ENCODE measurements at regions not wholly inside any gene's neighbourhood (a gene's known extent, or its start where the extent isn't known, plus 50 kb on each side); places are given as distances from the start of the nearest gene placed in this dataset.

GRCh38 chr4:126221717-126222340, 907.1 kb downstream of the FAT4 start:
- no peak for DNase-seq (ENCODE audit: low read depth, low spot score)
- TF ChIP-seq CTCF (conservative IDR thresholded peaks at IDR 0.05), result no peak
- H3K4me1 Mint-ChIP-seq, result peaks cover 3% of the 10 kb centered on the region
- H3K9me3 Mint-ChIP-seq, result peaks cover 3% of the 10 kb centered on the region
- H3K27me3 Mint-ChIP-seq (ENCODE audit: low read depth), result no peaks in the 10 kb centered on the region
- H3K4me3 Mint-ChIP-seq, result no peak overlapping the region
- H3K27ac Mint-ChIP-seq (ENCODE audit: unreplicated experiment), result no peak overlapping the region
- H3K36me3 Mint-ChIP-seq (ENCODE audit: low read depth), result no peaks in the 10 kb centered on the region

DNA sequence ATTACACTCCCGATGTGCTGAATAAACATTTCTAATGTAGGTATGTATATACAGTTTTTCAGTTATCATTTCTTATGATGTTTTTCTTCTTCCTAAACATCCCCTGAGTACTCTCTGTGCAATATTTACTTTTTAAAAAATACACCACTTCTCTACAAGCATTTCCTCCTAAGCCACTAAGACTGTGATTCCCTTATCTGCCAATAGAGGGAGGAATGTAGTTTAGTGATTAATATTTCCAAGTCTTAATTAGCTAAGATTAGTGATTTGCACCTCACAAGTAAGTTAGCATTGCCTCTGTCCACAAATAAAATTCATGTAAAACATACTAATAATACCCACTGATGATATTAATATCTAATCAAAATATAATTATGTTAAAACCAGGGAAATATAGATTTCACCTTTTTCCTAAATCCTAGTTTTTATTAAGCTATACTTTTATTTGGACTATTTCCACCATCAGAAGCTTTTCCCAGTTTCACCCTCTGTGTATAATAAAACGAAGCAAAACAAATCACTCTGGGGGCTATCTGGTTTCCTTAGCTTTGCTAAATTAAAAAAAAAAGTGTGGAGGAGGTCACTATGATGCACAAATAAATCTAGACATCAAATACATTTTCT, 909.1 kb downstream of the FAT4 start:
- TF ChIP-seq CTCF (conservative IDR thresholded peaks at IDR 0.05), result peak; percentile 75
- peaks cover 3% of the 10 kb centered on the region for H3K9me3 Mint-ChIP-seq

DNA sequence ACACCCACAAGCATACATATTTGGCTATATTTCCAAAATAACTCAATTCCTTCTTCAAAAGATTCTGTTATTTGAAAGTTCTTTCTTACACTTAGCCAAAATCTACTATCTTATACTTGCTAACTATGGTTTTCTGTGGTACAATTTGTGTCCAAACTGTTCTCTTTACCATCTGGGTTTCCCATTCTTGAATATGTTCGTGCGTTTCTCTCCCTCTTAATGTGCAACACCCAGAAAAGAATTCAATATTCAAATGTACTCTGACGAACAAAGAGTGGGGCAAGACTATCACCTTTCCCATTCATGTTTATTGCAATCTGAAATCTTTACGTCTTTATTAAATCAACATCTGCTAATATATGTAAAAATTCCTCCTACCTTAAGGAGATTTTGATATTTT, 912.7 kb downstream of the FAT4 start:
- Mint-ChIP-seq H3K9me3 (no peaks in the 10 kb centered on the region), H3K27ac (ENCODE audit: unreplicated experiment) (no peak overlapping the region), H3K4me3 (no peak overlapping the region), H3K4me1 (peaks cover 3% of the 10 kb centered on the region), H3K36me3 (ENCODE audit: low read depth) (no peaks in the 10 kb centered on the region), H3K27me3 (ENCODE audit: low read depth) (no peaks in the 10 kb centered on the region)
- TF ChIP-seq CTCF (conservative IDR thresholded peaks at IDR 0.05), result no peak
- no peak for DNase-seq (ENCODE audit: low read depth, low spot score)

More for the DNA sequence above, 909.1 kb downstream of the FAT4 start:
- H3K36me3 Mint-ChIP-seq (ENCODE audit: low read depth), result no peaks in the 10 kb centered on the region
- no peak overlapping the region for H3K4me3 Mint-ChIP-seq
- no peaks in the 10 kb centered on the region for H3K27me3 Mint-ChIP-seq (ENCODE audit: low read depth)
- no peak overlapping the region for H3K27ac Mint-ChIP-seq (ENCODE audit: unreplicated experiment)
- no peak for DNase-seq (ENCODE audit: low read depth, low spot score)
- H3K4me1 Mint-ChIP-seq, result no peaks in the 10 kb centered on the region

- H3K27me3 Mint-ChIP-seq (ENCODE audit: low read depth), result no peaks in the 10 kb centered on the region
- DNase-seq (ENCODE audit: low read depth, low spot score), result no peak
- no peak overlapping the region for H3K4me3 Mint-ChIP-seq
- peaks cover 3% of the 10 kb centered on the region for H3K36me3 Mint-ChIP-seq (ENCODE audit: low read depth)
- TF ChIP-seq CTCF (conservative IDR thresholded peaks at IDR 0.05), result no peak
- H3K9me3 Mint-ChIP-seq, result peaks cover 14% of the 10 kb centered on the region
- H3K27ac Mint-ChIP-seq (ENCODE audit: unreplicated experiment), result no peak overlapping the region
- H3K4me1 Mint-ChIP-seq, result peaks cover 3% of the 10 kb centered on the region
Observed at GRCh38 chr4:126230269-126230668, 915.5 kb downstream of the FAT4 start.

GRCh38 chr4:126233483-126233882, 918.7 kb downstream of the FAT4 start:
- peaks cover 6% of the 10 kb centered on the region for H3K36me3 Mint-ChIP-seq (ENCODE audit: low read depth)
- peaks cover 17% of the 10 kb centered on the region for H3K9me3 Mint-ChIP-seq
- H3K27me3 Mint-ChIP-seq (ENCODE audit: low read depth), result no peaks in the 10 kb centered on the region
- H3K27ac Mint-ChIP-seq (ENCODE audit: unreplicated experiment), result no peak overlapping the region
- no peak overlapping the region for H3K4me3 Mint-ChIP-seq
- TF ChIP-seq CTCF (conservative IDR thresholded peaks at IDR 0.05), result no peak
- DNase-seq (ENCODE audit: low read depth, low spot score), result no peak
- H3K4me1 Mint-ChIP-seq, result peaks cover 3% of the 10 kb centered on the region

Data from neural crest cell (in vitro differentiated cells).